PFSK-1 (cell line): ENCODE measurements at regions not wholly inside any gene's neighbourhood (a gene's known extent, or its start where the extent isn't known, plus 50 kb on each side); places are given as distances from the start of the nearest gene placed in this dataset.

Experiments used
- FOXP2 ChIP-seq: optimal IDR thresholded peaks from 2 replicates; pipeline ENCODE3; 2011; ENCODE audit warnings: borderline replicate concordance, control low read depth, inconsistent platforms; ENCODE audit not compliant: insufficient read depth; ENCODE audit errors: extremely low read length, extremely low read depth
- POLR2AphosphoS5 ChIP-seq: IDR thresholded peaks from 2 replicates; pipeline ENCODE4 v1.6.1; 2012; ENCODE audit warnings: low read depth, mild to moderate bottlenecking, control low read depth, low read length, moderate library complexity
- REST ChIP-seq, 2 experiments: IDR thresholded peaks; 2 replicates each; pipeline versions ENCODE4 v1.6.1 to v1.8.0; 2011 to 2012; ENCODE audit warnings: low read depth in 2 of 2, low read length in 2 of 2, control low read depth in 1 of 2, inconsistent platforms in 1 of 2, mild to moderate bottlenecking in 1 of 2, moderate library complexity in 1 of 2; ENCODE audit not compliant: insufficient read depth in 1 of 2
- SIN3A ChIP-seq: IDR thresholded peaks from 2 replicates; pipeline ENCODE4 v1.6.1; 2012; ENCODE audit warnings: mild to moderate bottlenecking, low read length, moderate library complexity, borderline replicate concordance; ENCODE audit not compliant: insufficient read depth
- TAF1 ChIP-seq: IDR thresholded peaks from 2 replicates; pipeline ENCODE4 v1.6.1; 2012; ENCODE audit warnings: low read length, control low read depth, borderline replicate concordance; ENCODE audit not compliant: insufficient read depth

- TF ChIP-seq SIN3A, result no peak
- TF ChIP-seq FOXP2, result no peak
- no peak for TF ChIP-seq POLR2AphosphoS5
- TF ChIP-seq REST (IDR thresholded peaks at IDR 0.05; ENCODE audit: insufficient read depth in 1 of 2, low read depth in 2 of 2, low read length in 2 of 2), result no peak
- TF ChIP-seq TAF1, result no peak
Observed at GRCh38 chr7:106545275-106545674, 115.7 kb downstream of the CCDC71L start.

GRCh38 chr7:106543221-106543757 is 117.7 kb downstream of the CCDC71L start:
- no peak for TF ChIP-seq FOXP2
- TF ChIP-seq TAF1, result no peak
- no peak for TF ChIP-seq REST (IDR thresholded peaks at IDR 0.05; ENCODE audit: insufficient read depth in 1 of 2, low read depth in 2 of 2, low read length in 2 of 2)
- TF ChIP-seq POLR2AphosphoS5, result no peak
- TF ChIP-seq SIN3A, result no peak

GRCh38 chr7:106542550-106543220 is 118.3 kb downstream of the CCDC71L start:
- TF ChIP-seq REST (IDR thresholded peaks at IDR 0.05; ENCODE audit: insufficient read depth in 1 of 2, low read depth in 2 of 2, low read length in 2 of 2) (no peak), SIN3A (no peak), POLR2AphosphoS5 (no peak), FOXP2 (no peak), TAF1 (no peak)

- no peak for TF ChIP-seq SIN3A
- no peak for TF ChIP-seq REST (IDR thresholded peaks at IDR 0.05; ENCODE audit: insufficient read depth in 1 of 2, low read depth in 2 of 2, low read length in 2 of 2)
- TF ChIP-seq TAF1, result no peak
- no peak for TF ChIP-seq FOXP2
- no peak for TF ChIP-seq POLR2AphosphoS5
Observed at GRCh38 chr7:106538638-106539037, 122.3 kb downstream of the CCDC71L start.
